ENCODE measurements at regions not wholly inside any gene's neighbourhood (a gene's known extent, or its start where the extent isn't known, plus 50 kb on each side); places are given as distances from the start of the nearest gene placed in this dataset.

DNA sequence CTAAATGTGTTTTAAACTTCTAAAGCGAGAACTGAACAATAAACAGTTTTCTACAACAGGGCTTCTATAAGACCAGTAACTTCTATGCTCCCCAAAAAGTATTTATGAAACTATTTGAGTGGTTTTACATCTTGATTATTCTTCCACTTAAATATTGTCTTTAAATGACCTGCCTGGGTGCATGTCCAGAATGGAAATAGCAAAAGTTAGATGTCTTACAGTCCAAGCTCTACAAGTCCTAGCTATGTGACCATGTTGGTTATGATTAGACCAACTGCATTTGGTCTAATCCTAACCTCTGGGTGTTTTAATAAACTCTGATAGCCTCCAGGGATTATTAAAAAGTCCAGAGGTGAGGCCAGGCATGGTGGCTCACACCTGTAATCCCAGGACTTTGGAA lies 79.0 kb upstream of the ATXN3L start:
- TF ChIP-seq CBX3 (IDR thresholded peaks at IDR 0.05; ENCODE audit: low read depth) (no peak), SP1 (IDR thresholded peaks at IDR 0.05; ENCODE audit: low read depth) (no peak), CTCF (IDR thresholded peaks at IDR 0.05 in 2 of 3, conservative IDR thresholded peaks at IDR 0.05 in 1 of 3; ENCODE audit: borderline replicate concordance in 1 of 3, insufficient read depth in 1 of 3, low read depth in 2 of 3, low read length in 2 of 3) (no peak), ELF1 (IDR thresholded peaks at IDR 0.05; ENCODE audit: borderline replicate concordance, low read depth) (no peak), YY1 (IDR thresholded peaks at IDR 0.05; ENCODE audit: extremely low read depth, insufficient replicate concordance, low read depth, low read length) (no peak), ZNF274 (IDR thresholded peaks at IDR 0.05; ENCODE audit: low read depth, low read length) (no peak), CEBPB (IDR thresholded peaks at IDR 0.05; ENCODE audit: low read depth) (no peak), EZH2 (IDR thresholded peaks at IDR 0.05) (no peak), POLR2AphosphoS5 (IDR thresholded peaks at IDR 0.05; ENCODE audit: low read depth, low read length) (no peak), POLR2A (IDR thresholded peaks at IDR 0.05; ENCODE audit: borderline replicate concordance, extremely low read depth, insufficient read depth, insufficient read length) (no peak), RAD21 (IDR thresholded peaks at IDR 0.05; ENCODE audit: low read depth) (no peak)
- TF ChIP-seq, protein P1, sequence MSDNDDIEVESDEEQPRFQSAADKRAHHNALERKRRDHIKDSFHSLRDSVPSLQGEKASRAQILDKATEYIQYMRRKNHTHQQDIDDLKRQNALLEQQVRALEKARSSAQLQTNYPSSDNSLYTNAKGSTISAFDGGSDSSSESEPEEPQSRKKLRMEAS (IDR thresholded peaks at IDR 0.05) = no peak
- TF ChIP-seq, protein P2, sequence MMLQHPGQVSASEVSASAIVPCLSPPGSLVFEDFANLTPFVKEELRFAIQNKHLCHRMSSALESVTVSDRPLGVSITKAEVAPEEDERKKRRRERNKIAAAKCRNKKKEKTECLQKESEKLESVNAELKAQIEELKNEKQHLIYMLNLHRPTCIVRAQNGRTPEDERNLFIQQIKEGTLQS (IDR thresholded peaks at IDR 0.05) = no peak
- TF ChIP-seq, protein P3, sequence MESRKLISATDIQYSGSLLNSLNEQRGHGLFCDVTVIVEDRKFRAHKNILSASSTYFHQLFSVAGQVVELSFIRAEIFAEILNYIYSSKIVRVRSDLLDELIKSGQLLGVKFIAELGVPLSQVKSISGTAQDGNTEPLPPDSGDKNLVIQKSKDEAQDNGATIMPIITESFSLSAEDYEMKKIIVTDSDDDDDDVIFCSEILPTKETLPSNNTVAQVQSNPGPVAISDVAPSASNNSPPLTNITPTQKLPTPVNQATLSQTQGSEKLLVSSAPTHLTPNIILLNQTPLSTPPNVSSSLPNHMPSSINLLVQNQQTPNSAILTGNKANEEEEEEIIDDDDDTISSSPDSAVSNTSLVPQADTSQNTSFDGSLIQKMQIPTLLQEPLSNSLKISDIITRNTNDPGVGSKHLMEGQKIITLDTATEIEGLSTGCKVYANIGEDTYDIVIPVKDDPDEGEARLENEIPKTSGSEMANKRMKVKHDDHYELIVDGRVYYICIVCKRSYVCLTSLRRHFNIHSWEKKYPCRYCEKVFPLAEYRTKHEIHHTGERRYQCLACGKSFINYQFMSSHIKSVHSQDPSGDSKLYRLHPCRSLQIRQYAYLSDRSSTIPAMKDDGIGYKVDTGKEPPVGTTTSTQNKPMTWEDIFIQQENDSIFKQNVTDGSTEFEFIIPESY (IDR thresholded peaks at IDR 0.05; ENCODE audit: extremely low read depth, insufficient replicate concordance, low read length) = no peak
